ENCODE measurements at regions not wholly inside any gene's neighbourhood (a gene's known extent, or its start where the extent isn't known, plus 50 kb on each side); places are given as distances from the start of the nearest gene placed in this dataset.
"Not testable (repeated sequence)": the region's sequence is repeated elsewhere in the genome, so short reads cannot be mapped to it uniquely, and the experiment has no call there.

GRCh38 chr2:111355823-111356511 lies 235.3 kb downstream of the BCL2L11 start:
- H3K36me3 ChIP-seq (ENCODE audit: insufficient read depth, low read length); CTCF ChIA-PET; H3K27me3 ChIP-seq (ENCODE audit: control insufficient read depth in 1 of 2, insufficient read depth in 2 of 2, low read length in 2 of 2); H3K27ac Mint-ChIP-seq; H3K27me3 Mint-ChIP-seq; H3K4me3 Mint-ChIP-seq; H3K36me3 Mint-ChIP-seq (ENCODE audit: low read depth); H3K4me1 ChIP-seq (ENCODE audit: insufficient read depth, low read length); DNase-seq; H3K4me3 ChIP-seq (ENCODE audit: low read length); POLR2A ChIA-PET; intact Hi-C loops (cut with DNase I, micrococcal nuclease); H3K4me1 Mint-ChIP-seq (ENCODE audit: low read depth); H3K27ac ChIP-seq (ENCODE audit: low read depth in 1 of 2, low read length in 2 of 2); ATAC-seq (ENCODE audit: poor library complexity); H3K9me3 Mint-ChIP-seq; H3K9me3 ChIP-seq (ENCODE audit: control insufficient read depth in 1 of 2, insufficient read depth in 1 of 2, low read length in 2 of 2): not testable (repeated sequence)

- POLR2A ChIA-PET; H3K9me3 ChIP-seq (ENCODE audit: control insufficient read depth in 1 of 2, insufficient read depth in 1 of 2, low read length in 2 of 2); H3K27me3 ChIP-seq (ENCODE audit: control insufficient read depth in 1 of 2, insufficient read depth in 2 of 2, low read length in 2 of 2); intact Hi-C loops (cut with DNase I, micrococcal nuclease); H3K4me3 ChIP-seq (ENCODE audit: low read length); H3K4me3 Mint-ChIP-seq; DNase-seq; H3K9me3 Mint-ChIP-seq; H3K27me3 Mint-ChIP-seq; H3K4me1 ChIP-seq (ENCODE audit: insufficient read depth, low read length); CTCF ChIA-PET; H3K27ac Mint-ChIP-seq; H3K27ac ChIP-seq (ENCODE audit: low read depth in 1 of 2, low read length in 2 of 2); H3K36me3 Mint-ChIP-seq (ENCODE audit: low read depth); H3K4me1 Mint-ChIP-seq (ENCODE audit: low read depth); H3K36me3 ChIP-seq (ENCODE audit: insufficient read depth, low read length): not testable (repeated sequence)
- peak; percentile 34 for ATAC-seq (ENCODE audit: poor library complexity)
Measured at GRCh38 chr2:111356512-111357031, 235.9 kb downstream of the BCL2L11 start.

DNA sequence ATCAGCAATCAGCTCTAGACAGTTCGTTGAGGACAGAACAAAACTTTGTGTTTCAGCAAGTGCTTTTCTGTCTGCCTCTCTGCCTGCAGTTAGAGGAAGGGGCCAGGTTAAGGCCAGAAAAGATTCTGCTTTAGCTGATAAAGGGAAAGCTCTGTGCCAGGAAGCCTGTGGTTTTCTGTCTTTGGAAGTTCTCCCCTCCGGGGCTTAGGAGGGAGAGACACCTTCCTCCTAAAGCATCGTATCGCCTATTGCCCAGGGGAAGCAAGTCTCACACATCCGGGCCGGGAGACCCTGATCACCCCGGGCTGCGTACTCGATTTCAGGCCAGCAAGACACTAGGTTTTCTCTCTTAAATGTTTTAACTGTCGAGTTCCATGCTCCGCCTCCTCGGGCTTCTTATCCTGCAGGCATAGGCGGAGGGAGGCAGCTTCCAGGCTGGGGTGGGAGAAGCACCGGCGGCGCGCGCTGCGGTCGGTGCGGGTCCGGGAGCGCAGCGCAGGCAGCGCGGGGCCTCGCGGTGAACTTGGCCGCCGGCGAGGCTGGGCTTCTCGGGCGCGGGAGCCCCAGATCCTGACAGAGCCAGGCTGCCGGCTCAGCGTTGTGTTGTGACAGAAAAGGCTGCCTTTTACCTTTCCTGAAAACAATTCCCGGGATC lies 245.4 kb downstream of the BCL2L11 start:
- POLR2A ChIA-PET; H3K4me3 Mint-ChIP-seq; H3K27me3 ChIP-seq (ENCODE audit: control insufficient read depth in 1 of 2, insufficient read depth in 2 of 2, low read length in 2 of 2); DNase-seq; H3K4me3 ChIP-seq (ENCODE audit: low read length); intact Hi-C loops (cut with DNase I, micrococcal nuclease); H3K4me1 Mint-ChIP-seq (ENCODE audit: low read depth); H3K27ac Mint-ChIP-seq; H3K36me3 Mint-ChIP-seq (ENCODE audit: low read depth); CTCF ChIA-PET; H3K36me3 ChIP-seq (ENCODE audit: insufficient read depth, low read length); H3K9me3 ChIP-seq (ENCODE audit: control insufficient read depth in 1 of 2, insufficient read depth in 1 of 2, low read length in 2 of 2); ATAC-seq (ENCODE audit: poor library complexity); H3K27me3 Mint-ChIP-seq; H3K4me1 ChIP-seq (ENCODE audit: insufficient read depth, low read length); H3K27ac ChIP-seq (ENCODE audit: low read depth in 1 of 2, low read length in 2 of 2); H3K9me3 Mint-ChIP-seq: not testable (repeated sequence)

- CTCF ChIA-PET; H3K36me3 ChIP-seq (ENCODE audit: insufficient read depth, low read length); POLR2A ChIA-PET; DNase-seq; H3K4me3 Mint-ChIP-seq; H3K27me3 Mint-ChIP-seq; H3K9me3 ChIP-seq (ENCODE audit: control insufficient read depth in 1 of 2, insufficient read depth in 1 of 2, low read length in 2 of 2); ATAC-seq (ENCODE audit: poor library complexity); H3K27ac ChIP-seq (ENCODE audit: low read depth in 1 of 2, low read length in 2 of 2); H3K27ac Mint-ChIP-seq; H3K4me1 ChIP-seq (ENCODE audit: insufficient read depth, low read length); H3K9me3 Mint-ChIP-seq; H3K4me1 Mint-ChIP-seq (ENCODE audit: low read depth); H3K36me3 Mint-ChIP-seq (ENCODE audit: low read depth); H3K27me3 ChIP-seq (ENCODE audit: control insufficient read depth in 1 of 2, insufficient read depth in 2 of 2, low read length in 2 of 2); H3K4me3 ChIP-seq (ENCODE audit: low read length); intact Hi-C loops (cut with DNase I, micrococcal nuclease): not testable (repeated sequence)
Measured at GRCh38 chr2:111366641-111367029, 245.9 kb downstream of the BCL2L11 start.

GRCh38 chr2:111367080-111367479 lies 246.4 kb downstream of the BCL2L11 start:
- H3K4me1 Mint-ChIP-seq (ENCODE audit: low read depth); POLR2A ChIA-PET; CTCF ChIA-PET; ATAC-seq (ENCODE audit: poor library complexity); H3K27ac Mint-ChIP-seq; H3K36me3 ChIP-seq (ENCODE audit: insufficient read depth, low read length); H3K4me1 ChIP-seq (ENCODE audit: insufficient read depth, low read length); H3K27me3 ChIP-seq (ENCODE audit: control insufficient read depth in 1 of 2, insufficient read depth in 2 of 2, low read length in 2 of 2); H3K27ac ChIP-seq (ENCODE audit: low read depth in 1 of 2, low read length in 2 of 2); DNase-seq; H3K9me3 Mint-ChIP-seq; H3K9me3 ChIP-seq (ENCODE audit: control insufficient read depth in 1 of 2, insufficient read depth in 1 of 2, low read length in 2 of 2); H3K4me3 ChIP-seq (ENCODE audit: low read length); H3K4me3 Mint-ChIP-seq; H3K36me3 Mint-ChIP-seq (ENCODE audit: low read depth); H3K27me3 Mint-ChIP-seq; intact Hi-C loops (cut with DNase I, micrococcal nuclease): not testable (repeated sequence)

DNA sequence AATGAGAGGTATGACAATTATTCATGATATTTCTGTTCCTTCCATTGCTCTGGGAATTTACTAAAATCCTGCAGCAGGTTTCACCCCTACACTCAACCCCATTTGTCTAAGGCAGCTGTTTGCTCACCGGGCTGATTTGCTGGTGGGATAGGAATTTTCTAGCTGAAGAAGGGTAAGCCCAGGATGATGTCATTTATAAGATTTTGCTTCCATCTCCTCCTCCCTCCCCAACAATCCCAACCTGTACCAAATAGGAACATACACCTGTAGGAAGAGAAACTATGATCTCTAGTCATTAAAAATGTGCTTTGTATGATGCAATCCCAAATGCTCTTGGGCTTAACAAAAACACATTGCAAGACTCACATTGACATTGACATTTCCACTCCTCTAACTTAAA lies 247.2 kb downstream of the BCL2L11 start:
- DNase-seq; H3K4me1 Mint-ChIP-seq (ENCODE audit: low read depth); H3K27ac Mint-ChIP-seq; H3K4me3 Mint-ChIP-seq; H3K27me3 ChIP-seq (ENCODE audit: control insufficient read depth in 1 of 2, insufficient read depth in 2 of 2, low read length in 2 of 2); intact Hi-C loops (cut with DNase I, micrococcal nuclease); H3K9me3 ChIP-seq (ENCODE audit: control insufficient read depth in 1 of 2, insufficient read depth in 1 of 2, low read length in 2 of 2); H3K36me3 ChIP-seq (ENCODE audit: insufficient read depth, low read length); H3K27ac ChIP-seq (ENCODE audit: low read depth in 1 of 2, low read length in 2 of 2); ATAC-seq (ENCODE audit: poor library complexity); H3K36me3 Mint-ChIP-seq (ENCODE audit: low read depth); H3K9me3 Mint-ChIP-seq; POLR2A ChIA-PET; H3K4me3 ChIP-seq (ENCODE audit: low read length); H3K4me1 ChIP-seq (ENCODE audit: insufficient read depth, low read length); CTCF ChIA-PET; H3K27me3 Mint-ChIP-seq: not testable (repeated sequence)

- CTCF ChIA-PET; H3K4me3 ChIP-seq (ENCODE audit: low read length); H3K27me3 ChIP-seq (ENCODE audit: control insufficient read depth in 1 of 2, insufficient read depth in 2 of 2, low read length in 2 of 2); H3K36me3 ChIP-seq (ENCODE audit: insufficient read depth, low read length); H3K4me1 Mint-ChIP-seq (ENCODE audit: low read depth); H3K27ac Mint-ChIP-seq; H3K9me3 ChIP-seq (ENCODE audit: control insufficient read depth in 1 of 2, insufficient read depth in 1 of 2, low read length in 2 of 2); H3K4me1 ChIP-seq (ENCODE audit: insufficient read depth, low read length); H3K27ac ChIP-seq (ENCODE audit: low read depth in 1 of 2, low read length in 2 of 2); H3K36me3 Mint-ChIP-seq (ENCODE audit: low read depth); intact Hi-C loops (cut with DNase I, micrococcal nuclease); DNase-seq; H3K27me3 Mint-ChIP-seq; POLR2A ChIA-PET; ATAC-seq (ENCODE audit: poor library complexity); H3K9me3 Mint-ChIP-seq; H3K4me3 Mint-ChIP-seq: not testable (repeated sequence)
Measured at GRCh38 chr2:111368288-111368687, 247.6 kb downstream of the BCL2L11 start.
